ENCODE measurements at regions not wholly inside any gene's neighbourhood (a gene's known extent, or its start where the extent isn't known, plus 50 kb on each side); places are given as distances from the start of the nearest gene placed in this dataset.

DNA sequence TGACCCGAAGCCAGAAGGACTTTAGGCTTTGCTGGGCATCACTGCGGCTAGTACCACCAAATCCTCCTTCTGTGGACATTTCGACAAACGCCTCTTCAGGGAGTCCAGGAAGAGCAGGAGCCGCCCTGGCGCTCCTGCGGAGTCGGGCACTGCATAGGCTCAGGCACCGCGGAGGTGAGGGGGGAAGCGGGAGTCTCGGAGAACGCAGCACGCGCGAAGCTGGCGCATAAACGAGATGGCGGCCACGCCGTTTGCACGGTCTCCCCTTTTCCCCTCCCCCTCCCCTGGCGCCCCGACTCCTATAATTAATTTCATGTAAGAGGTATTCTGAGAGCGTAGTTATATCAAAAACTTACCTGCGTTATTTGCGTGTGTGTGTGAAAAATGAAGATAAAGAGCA lies 137.8 kb upstream of the GAS1 start:
- DNase-seq (ENCODE audit: low read depth) = no peak

DNA sequence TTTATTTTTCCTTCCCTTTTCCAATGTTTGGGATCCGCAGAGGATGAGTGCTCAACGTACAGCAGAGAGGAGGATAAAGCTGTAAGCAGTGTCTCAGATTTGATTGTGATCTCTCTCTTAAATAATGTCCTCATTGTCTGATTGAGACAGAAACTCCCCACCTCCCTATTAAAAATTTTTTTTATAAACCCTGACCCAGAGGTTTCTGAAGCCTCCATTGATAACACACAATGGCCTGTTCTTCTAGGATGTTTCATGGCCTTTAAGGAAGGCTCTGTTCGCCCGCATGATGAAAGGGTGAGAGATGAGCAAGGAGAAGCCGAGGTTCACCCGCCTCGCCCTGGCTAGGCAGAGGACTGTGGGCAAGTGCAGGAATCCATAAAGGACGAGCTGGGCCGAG lies 138.2 kb upstream of the GAS1 start:
- DNase-seq (ENCODE audit: low read depth) = no peak

DNA sequence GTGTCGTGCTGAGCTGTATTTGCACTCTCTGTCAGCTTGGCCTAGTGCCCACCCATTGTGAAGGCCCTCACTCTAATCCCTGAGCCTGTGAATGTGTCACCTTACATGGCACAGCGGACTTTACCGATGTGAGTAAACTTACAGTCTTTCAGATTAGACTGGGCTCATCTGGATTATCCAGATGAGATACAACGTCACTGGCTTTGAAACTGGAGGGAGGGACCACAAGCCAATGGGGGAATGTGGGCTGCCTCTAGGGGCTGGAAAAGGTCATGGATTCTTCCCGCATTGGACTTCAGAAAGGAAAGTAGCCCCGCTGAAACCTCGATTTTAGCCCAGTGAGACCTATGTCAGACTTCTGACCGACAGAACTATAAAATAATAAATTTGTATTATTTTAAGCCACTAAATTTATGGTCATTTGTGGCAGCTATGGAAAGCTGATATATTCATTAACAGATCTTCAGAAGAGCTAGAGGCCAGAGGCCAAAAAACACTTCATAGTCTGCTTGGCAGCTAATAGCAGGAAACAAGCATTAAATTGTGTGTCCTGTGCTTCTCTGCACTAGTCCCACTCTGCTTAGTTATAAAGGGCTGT lies 139.0 kb upstream of the GAS1 start:
- DNase-seq (ENCODE audit: low read depth) = no peak

DNA sequence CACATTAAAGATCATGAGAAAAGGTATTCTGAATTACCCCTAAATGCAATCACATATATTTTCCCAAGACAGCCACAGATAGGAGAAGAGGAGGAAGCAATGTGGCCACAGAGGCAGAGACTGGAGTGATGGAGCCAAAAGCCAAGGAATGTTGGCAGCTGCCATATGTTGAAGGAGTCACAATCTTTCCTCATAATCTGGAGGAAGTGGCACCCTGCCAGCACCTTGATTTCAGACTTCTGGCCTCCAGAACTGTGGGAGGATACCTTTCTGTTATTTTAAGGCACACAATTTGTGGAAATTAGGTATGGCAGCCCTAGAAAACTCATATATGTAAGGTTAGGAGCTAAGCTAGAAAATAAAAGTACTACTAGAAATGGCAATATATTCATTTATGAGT lies 139.9 kb upstream of the GAS1 start:
- DNase-seq (ENCODE audit: low read depth) = no peak

DNA sequence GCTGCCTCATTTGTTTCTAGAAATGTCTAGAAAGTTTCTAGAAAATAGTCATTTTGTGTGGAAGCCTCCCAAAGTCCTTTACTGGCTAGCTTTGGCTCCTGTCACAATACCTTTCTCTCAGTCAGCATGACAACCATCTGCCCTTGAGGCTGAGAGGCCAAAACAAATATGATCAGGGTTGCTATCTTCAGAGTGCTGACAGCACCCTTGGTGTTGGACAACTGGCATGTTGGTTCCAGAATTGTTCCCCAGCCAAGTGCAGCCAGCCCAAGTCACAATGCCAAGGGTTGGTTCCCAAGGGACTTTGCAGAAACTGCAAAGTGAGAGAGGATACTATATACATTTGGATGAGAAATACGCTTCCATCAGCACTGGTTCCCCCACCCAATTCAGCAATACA lies 140.9 kb upstream of the GAS1 start:
- no peak for DNase-seq (ENCODE audit: low read depth)

DNA sequence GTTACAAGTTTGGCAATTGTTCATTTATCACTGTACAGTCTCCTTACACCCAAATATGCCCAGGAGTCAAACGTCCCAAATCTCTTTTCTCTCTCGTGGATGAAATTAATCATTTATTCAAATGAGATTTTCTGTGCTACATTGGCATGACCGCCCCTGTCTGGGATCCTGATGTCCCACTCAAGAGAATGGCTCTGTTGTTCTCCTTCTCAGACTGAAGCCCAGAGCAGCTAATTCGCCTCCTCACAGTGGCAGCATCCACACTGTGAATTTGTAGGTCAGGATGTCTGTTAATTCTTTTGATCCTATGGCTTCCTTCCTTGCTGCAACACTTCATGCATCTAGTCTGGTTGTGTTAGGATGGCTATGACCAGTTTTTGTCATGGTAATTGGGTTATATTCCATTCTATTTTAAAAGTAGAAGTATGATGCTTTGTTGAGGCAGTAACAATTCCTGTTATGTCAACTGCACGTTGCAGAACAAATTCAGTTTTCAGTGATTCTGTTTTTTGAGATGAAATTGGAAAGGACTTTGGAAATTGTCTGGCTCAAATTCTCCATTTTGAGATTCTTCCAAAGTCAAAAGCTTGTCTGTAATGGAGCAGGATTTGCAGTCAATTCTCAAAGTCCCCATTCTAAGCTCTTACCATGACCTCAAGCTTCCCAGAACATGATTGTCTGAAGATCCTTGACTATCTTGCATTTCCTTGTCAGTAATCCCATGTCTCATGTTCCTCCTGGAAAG lies 141.5 kb upstream of the GAS1 start:
- no peak for DNase-seq (ENCODE audit: low read depth)

DNA sequence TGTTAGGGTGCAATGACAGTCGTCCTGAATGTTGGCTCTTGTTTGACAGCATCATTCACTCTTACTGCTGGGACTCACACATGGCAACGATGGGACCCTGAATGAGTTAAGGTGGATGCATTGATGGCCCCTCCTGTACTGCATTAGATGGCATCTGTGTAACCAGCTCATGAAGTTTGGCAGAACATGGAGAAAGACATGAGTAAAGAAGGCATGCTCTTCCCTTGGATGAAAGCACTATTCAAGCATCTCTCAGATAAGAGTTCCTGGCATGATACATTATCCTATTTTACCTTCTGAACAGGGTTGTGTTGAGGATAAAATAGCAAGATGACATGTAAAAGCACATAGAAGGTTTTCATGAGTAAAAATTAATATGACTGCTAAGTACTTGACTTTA lies 142.2 kb upstream of the GAS1 start:
- DNase-seq (ENCODE audit: low read depth) = no peak

DNA sequence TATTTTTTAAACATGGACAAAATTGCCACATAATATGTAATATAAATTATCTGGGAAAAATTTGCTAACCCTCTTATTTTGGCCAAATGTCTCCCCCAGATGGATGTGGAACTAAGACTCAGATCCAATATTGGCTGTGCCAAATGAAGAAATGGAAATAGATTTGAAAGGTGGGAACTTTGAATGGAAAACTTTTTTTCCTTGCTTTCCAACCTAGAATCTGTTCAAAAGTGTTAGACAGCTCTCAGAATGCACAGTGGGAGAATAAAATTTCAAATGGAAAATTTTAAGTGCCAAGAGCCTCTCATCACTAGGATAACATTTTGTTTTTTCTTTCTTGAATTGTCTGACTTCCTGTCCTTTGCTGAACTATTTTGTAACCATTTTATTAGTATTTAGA lies 142.6 kb upstream of the GAS1 start:
- no peak for DNase-seq (ENCODE audit: low read depth)

DNA sequence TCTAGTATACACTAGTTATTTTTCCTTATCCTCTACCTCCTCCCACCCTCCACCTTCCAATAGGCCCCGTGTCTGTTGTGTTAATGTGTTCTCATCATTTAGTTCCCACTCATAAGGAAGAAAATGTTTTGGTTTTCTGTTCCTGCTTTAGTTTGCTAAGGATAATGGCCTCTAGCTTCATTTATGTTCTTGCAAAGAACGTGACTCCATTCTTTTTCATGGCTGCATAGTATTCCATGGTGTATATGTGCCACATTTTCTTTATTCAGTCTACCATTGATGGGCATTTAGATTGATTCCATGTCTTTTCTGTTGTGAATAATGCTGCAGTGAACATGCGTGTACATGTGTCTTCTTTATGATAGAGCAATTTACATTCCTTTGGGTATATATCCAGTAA lies 146.5 kb upstream of the GAS1 start:
- DNase-seq (ENCODE audit: low read depth) = no peak

DNA sequence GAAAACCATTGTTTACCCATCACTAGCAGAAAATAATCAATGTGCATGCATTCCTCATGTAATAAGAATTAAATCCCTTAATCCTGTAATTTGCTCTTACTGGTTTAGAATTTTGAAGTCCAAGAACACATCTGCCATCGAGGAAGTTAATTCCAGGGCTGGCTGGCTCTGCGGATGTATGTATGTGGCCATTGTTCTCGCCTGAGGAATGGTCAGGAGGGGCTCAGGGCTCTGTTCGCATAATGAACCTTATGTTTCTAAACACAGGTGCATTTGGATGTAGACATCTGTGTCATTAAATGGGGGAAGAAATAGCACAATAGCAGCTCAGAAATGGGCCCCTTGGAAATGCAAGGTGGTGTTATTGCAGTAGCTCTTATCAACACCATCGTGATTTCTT lies 148.6 kb upstream of the GAS1 start:
- no peak for DNase-seq (ENCODE audit: low read depth)

DNA sequence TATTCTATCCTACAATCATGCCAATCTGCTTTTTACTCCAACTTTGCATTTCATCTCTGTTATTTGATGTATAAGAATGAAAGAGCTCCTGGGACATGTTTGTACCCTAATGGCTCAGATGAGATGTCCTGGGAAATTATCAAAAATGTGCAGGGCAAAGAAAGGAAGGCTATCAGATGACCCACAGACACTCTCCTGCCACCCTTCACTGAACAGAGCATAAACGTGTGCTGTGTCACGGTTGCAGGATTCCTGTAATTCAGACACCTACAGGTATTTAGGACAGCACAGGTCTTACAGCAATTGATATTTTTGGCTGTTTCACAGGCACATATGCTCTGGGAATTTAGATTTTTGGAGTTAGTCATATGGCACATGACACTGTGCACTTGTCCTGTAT lies 149.2 kb upstream of the GAS1 start:
- DNase-seq (ENCODE audit: low read depth) = no peak

DNA sequence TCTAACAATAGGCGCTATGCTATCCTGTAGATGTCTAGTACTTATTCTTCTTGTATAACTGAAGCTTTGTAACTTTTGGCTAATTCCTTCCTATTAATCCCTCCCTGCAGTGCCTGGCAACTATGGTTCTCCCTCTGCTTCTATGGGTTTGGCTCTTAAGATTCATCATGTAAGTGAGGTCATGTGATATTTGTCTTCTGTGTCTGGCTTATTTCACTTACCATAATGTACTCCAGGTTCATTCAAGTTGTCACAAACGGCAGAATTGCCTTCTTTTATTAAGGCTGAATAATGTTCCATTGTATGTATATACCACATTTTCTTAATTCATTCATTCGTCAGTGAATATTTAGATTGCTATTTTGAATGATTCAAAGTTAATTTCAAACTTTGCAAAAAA lies 149.9 kb upstream of the GAS1 start:
- DNase-seq (ENCODE audit: low read depth) = no peak

DNA sequence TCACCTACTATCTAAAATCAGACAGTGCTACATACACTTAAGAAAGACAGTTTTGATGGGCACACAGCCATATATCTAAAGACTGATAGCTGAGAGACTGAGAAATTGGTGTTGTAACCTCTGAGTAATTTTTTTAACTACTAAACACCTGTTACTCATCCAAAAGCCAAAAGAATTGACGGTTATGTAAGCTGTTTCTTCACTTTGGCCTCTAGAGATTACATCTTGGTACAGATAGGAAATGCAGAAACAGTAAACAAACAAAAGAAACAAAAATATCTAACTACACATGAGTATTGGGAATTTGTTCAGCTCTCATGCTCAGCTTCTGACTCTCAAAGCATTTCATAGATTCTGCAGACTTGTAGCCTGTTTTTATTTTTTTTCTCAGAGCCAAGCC lies 152.1 kb upstream of the GAS1 start:
- no peak for DNase-seq (ENCODE audit: low read depth)

DNA sequence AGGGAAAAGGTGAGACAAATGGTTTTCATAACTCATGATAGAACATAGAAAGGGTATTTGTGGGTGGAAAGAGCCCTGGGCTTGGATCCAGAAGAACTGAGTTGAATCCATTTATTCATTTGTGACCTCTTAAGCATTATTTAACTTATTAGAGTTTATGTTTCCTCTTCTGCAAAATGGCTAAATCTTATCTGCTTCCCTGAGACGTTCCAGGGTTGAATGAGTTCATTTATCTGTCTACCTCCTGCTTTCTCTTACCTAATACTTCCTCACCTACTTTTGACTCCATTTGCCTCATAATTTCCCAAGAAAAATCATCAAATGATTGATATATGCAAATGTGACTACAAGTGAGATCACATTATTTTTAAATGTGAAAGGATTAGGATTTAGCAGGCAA lies 152.7 kb upstream of the GAS1 start:
- DNase-seq (ENCODE audit: low read depth) = no peak

DNA sequence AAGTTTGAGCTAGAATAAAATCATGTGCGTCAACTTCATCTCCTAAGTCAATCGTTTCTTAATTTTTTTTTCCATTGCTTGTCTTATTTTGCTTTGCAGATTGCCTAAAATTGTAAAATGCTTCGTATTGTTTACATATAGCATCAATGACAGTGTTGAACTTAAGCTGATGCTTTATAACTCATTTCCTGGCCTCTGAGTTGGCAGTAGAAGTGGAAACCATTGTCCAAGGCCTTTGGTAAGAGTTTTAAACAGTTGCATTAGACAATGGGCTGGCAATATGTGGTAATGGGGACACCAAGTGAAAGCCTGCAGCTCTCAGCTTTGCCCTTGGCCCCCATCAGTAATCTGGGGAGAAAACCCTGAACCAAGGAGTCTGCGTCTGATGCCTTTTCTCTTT lies 154.8 kb upstream of the GAS1 start:
- no peak for DNase-seq (ENCODE audit: low read depth)

DNA sequence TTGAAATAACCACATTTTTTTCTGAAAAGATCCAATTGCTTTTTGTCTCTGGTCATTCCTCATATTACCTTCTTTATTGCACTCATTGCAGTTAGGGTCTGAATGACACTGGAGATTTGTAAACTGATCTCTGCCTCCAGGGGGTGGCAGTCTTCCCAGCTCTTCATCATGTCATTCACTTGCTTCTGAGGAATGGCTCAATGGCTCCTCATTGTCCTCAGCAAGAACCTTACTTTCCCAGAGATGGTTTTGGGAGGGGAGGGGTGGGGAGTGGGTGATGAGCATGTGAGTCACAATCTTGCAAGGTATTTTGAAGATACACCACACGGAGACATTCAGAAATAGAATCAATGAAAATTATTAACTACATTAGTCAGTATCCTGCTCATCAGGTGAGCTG lies 159.8 kb upstream of the GAS1 start:
- no peak for DNase-seq (ENCODE audit: low read depth)

DNA sequence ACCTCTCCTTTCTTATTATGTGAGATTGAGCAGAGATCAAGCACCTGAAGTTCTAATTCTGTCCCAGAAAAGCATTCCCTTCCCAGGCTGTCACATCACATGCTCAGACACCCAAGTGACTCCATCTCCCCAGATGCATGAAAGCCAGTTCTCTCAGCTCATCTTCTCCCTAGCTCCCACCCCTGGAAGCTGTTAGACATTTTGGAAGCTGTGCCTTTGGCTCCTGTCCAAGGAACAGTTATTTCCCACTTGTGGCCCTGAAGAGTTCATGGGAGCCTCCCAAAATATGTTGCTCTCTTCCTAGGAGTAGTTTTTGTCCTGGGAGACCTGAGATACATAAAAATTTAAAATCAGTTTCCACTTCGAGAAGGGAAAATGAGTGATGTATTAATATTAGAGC lies 161.4 kb upstream of the GAS1 start:
- DNase-seq (ENCODE audit: low read depth) = no peak

DNA sequence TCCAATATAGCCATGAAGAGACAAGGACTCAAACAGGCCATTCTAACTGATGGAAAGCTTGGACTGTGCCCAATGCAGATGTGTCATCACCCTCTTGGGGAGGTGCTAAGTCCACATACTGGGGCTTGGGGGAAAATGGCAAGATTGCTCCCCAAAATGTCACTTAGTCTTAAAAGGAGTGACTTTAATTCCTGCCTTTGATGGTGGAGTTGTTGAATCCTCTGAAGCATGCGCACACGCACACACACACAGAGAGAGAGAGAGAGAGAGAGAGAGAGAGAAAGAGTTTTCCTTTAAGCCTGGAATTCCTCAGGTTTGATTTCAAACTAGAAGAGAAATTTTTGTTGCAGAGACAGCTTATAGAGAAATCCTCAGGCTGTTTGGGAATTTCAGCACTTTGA lies 161.9 kb upstream of the GAS1 start:
- DNase-seq (ENCODE audit: low read depth) = no peak

DNA sequence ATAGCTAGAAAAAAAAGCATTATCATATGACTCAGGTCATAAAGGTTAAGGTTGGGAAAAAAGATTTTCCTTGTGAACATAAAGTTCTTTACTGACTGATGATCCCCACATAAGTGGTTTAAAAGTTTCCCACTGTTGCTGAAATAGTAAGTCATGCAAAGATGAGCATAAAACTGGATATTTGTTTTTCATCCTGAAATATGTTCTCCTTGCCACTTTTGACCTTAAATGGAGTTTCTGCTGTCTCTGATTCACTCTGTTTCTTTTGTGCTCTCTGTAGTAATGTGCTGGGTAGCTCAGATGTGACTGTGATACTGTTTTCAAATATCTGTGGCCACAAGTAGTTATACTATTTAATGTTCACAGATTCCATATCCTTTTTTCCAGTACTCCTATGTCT lies 162.5 kb upstream of the GAS1 start:
- peak; percentile 44 for DNase-seq (ENCODE audit: low read depth)

DNA sequence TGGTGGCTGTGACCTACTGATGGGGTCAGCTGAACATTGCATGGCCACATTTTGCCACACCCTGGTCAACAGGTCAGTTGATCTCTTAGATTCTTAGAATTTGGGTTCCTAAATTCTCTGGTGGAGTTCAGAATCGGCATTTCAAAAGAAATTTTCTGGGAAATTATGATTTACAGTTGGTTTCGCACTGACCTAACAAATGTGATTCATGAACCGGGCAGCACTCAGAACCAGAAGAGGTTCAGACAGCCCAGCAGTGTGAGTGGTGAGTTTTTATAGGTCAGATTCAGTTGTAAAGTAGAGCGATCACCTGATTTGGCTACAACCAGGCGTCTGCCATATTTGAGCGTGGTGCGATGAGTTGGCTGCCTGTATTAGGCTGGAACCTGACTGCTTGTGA lies 163.7 kb upstream of the GAS1 start:
- DNase-seq (ENCODE audit: low read depth) = no peak

DNA sequence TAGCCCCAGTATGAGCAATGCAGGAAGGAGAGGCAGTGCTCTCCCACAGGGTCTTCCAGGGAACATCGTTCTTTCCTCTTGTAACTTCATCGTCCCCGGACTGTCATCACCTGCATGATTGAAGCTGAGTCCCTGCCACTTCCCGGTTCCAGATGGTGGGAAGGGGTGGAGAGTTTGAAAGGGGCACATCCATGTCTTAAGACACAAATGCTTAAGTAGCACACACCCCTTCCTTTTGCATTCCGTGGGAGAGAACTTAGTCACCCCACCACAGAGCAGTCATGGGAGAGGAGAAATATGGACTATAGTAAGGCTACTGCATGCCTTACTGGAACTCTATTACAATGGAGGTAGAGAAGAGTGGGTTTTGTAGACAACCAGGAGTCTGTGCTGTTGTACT lies 165.3 kb upstream of the GAS1 start:
- DNase-seq (ENCODE audit: low read depth) = no peak

DNA sequence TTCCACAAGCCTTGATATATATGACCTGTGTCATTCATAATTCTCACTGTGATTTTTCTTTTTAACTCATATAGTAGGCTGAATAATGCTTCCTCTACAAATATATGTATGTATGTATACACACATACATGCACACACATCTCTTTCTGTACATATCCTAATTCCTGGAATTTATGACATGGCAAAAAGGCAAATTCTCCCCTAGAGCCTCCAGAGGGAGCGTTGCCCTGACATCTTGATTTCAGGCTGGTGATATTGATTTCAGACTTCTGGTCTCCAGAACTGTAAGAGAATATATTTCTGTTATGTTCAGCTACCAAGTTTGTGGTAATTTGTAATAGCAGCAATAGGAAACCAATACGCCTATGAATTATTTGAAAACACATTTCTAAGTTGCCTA lies 166.6 kb upstream of the GAS1 start:
- no peak for DNase-seq (ENCODE audit: low read depth)

DNA sequence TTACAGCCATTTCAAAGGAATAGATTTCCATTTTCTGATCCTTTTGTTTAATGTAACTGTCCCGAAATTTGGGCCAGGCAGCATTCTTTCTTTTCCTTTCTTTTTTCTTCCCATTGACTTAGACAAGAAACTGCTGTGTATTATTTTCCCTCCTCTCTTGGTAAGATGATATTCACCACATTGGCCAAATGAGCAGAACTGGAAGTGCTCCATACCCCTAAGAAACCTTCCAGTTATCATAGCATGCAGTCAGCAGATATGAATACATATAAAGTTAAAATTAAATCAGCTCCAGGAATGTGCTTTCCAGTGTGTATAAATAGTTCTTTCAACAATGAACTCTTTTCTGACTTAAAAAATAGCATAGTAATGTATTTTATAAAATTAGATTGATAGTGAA lies 168.5 kb upstream of the GAS1 start:
- no peak for DNase-seq (ENCODE audit: low read depth)

DNA sequence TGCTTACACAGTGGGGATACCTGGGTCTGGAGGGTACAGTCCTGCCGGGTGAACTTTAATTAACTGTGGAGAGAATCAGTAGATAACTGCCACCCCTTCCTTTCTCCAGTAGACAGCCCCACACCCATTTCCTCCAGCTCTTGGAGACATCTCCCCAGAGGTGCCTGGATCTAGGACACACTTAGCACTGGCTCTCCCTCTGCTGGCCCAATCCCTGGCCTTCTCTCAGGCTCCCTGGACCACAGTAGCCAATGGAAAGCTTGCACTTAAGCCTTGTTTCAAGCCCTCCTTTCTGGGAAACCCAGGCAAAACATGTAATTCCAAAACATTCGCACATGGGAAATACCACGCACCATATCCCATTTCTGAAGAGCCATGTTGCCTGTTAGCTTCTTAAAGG lies 169.2 kb upstream of the GAS1 start:
- DNase-seq (ENCODE audit: low read depth) = no peak

Data from non-pigmented ciliary epithelial cell (primary cell).